GM18517 (cell line): ENCODE measurements at regions not wholly inside any gene's neighbourhood (a gene's known extent, or its start where the extent isn't known, plus 50 kb on each side); places are given as distances from the start of the nearest gene placed in this dataset.

Experiments used
- ATAC-seq: cut with Tn5 transposase; IDR thresholded peaks from one replicate; pipeline ENCODE4 v1.9.1; 2021; ENCODE audit warnings: mild to moderate bottlenecking, moderate library complexity; ENCODE audit not compliant: unreplicated experiment

- ATAC-seq = no peak
Observed at GRCh38 chr16:65991149-65991701, 375.3 kb upstream of the CDH5 start.

GRCh38 chr16:65989861-65990604 is 376.5 kb upstream of the CDH5 start:
- no peak for ATAC-seq

- ATAC-seq = no peak
Observed at GRCh38 chr16:65988024-65988595, 378.4 kb upstream of the CDH5 start.

GRCh38 chr16:65984296-65984695 is 382.2 kb upstream of the CDH5 start:
- ATAC-seq = no peak

DNA sequence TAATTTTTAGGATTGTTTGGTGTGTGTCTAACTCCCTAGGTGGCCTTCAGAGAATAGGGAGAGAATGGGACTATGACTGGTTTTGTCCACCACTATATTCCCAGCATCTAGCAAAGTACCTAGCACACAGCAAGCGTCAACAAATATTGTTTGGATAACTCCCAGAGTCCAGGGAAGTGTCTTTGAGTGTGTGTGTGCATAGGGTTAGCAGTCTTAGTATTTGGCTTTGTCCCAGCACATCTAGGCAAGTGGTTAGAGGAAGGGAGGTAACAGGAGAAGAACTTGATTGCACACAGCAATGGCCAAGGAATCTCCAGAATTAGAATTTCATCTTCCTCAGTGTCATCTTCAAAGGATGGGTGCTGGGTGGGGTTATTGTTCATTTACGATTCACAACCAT is 385.4 kb upstream of the CDH5 start:
- ATAC-seq = no peak

GRCh38 chr16:65975049-65975708 is 391.3 kb upstream of the CDH5 start:
- ATAC-seq = no peak

DNA sequence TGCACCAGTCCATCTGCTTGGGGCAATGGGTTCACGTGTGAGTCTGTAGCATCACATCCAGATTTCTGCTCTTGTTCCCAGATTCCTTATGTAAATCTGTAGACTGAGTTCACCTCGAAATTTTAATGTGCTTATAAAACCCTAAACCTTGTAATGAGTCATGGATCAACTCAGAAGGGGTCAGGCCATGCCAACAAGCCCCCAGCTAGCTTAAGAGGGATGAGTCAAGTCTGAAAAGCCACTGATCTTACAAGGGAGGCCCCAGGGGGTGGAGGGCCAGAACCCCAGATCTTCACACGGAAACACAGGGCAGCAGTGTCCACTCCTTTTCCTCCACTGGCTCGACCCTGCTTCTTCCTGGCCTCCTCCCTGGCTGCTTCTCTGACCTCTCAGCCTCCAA is 399.1 kb upstream of the CDH5 start:
- ATAC-seq = no peak

DNA sequence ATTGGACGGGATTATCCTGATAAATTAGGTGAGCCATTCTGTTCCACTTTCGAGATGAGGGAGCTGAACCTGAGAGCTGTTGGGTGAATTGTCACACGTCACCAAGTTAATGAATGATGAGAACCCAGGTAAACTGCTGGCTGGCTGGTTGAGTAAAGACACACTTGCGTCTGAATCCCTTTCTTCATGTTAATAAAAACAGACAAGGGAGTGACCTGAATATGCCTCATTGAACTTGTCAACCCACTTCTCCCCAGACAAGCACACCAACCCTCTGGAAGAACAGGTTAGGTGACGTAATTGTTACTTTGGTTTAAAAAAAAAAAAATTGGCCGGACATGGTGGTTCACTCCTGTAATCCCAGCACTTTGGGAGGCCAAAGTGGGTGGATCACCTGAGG is 400.9 kb upstream of the CDH5 start:
- ATAC-seq = no peak

DNA sequence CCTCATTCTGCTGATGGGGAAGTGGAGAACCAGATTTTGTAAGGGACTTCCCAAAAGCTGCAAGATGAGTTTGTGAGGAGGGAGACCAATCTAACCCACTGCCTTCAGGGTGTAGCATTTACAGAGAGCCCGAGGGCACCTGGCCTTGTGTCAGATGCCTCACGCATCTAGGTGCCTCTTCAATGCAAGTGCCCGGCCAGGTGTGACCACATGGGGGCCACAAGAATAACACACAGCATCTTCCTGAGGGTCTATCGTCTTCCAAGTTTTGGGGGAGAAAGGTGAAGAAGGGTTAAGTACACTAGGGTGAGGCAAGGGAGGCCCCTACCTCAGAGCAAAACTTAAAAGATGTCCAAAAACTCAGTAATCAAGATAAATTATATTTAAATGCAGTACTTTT is 401.7 kb upstream of the CDH5 start:
- ATAC-seq = no peak

DNA sequence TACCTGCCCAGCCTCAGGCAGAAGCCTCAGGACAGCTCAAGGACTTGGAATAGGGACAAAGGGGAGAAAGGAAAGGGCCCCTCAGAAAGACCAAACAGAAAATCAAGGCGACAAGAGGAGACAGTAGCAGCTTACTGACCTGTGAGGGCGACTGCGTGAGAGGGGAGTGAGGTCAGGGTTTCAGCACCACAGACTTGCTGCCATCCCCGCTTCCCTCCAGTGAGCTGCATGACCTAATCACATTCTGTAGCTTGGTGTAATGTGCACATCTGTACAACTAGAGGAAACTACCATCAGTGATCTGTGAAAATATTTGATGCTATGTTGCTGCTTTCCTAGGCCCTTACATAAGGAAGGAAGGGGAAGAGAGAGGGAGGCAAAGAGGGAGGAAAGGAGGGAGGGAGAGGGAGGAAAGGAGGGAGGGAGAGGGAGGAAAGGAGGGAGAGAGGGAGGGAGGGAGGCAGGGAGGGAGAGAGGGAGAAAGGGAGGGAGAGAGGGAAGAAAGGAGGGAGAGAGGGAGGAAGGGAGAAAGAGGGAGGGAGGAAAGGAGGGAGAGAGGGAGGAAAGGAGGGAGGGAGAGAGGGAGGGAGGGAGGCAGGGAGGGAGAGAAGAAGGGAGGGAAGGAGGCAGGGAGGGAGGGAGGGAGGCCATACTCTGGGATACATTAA is 404.9 kb upstream of the CDH5 start:
- ATAC-seq = no peak

GRCh38 chr16:65959983-65960382 is 406.5 kb upstream of the CDH5 start:
- no peak for ATAC-seq

GRCh38 chr16:65958086-65958485 is 408.4 kb upstream of the CDH5 start:
- no peak for ATAC-seq

DNA sequence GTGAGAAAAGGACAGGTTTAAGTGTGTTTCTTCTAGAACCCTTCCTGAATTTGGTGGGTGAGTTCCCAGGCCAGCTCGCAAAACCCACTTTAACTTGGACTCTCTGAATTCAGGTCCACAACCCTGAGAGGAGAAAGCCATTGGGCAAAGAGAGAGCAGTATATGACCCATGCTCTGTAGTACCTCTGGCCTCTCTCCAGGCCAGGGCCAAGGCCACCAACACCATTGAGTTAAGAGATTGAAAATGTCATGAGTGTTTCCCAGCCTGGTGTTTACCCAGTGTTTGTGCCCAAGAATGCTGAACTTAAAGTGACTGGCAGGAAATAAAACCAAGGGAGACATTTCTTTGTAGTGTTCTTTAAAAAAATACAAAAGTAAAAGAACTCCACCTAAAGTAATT is 410.4 kb upstream of the CDH5 start:
- no peak for ATAC-seq

DNA sequence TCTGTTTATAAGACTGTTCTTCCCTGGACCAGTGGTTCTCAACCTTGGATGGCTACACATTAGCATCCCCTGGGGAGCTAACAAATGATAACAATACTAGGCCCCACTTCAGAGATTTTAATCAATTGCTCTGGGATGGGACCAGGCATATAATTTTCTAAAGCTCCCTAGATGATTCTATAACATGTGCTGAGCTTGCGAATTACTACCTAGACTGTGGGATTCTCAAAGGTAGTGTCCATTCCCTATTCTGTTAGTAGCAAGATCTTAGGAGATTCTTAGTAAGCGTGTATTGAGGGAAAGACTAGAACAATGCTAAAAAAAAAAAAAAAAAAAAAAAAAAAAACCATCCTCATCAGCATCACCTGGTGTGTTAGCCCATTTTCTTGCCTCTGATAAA is 412.0 kb upstream of the CDH5 start:
- no peak for ATAC-seq

DNA sequence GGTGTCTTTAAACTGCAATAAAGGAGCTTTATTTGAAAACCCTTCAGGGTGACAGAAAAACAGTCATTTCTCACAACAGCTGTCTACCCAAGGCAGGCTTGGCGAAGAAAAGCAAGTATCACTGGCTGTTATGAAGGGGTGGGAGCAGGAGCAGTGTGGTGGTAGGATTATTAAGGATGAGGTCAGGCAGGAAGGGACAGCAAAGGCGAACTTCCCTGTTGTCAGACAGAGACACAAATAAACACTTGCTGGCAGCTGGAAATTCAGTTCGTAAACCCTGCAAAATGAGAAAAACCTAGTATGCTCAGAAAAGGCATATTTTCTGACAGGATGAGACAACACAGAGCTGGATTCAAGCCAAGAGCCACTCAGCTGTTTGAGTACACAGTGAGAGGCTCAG is 416.3 kb upstream of the CDH5 start:
- ATAC-seq = no peak

GRCh38 chr16:65948361-65948760 is 418.1 kb upstream of the CDH5 start:
- ATAC-seq = no peak

- ATAC-seq = no peak
Observed at GRCh38 chr16:65947951-65948350, 418.5 kb upstream of the CDH5 start.

GRCh38 chr16:65945493-65945892 is 421.0 kb upstream of the CDH5 start:
- ATAC-seq = no peak

- no peak for ATAC-seq
Observed at GRCh38 chr16:65944361-65944760, 422.1 kb upstream of the CDH5 start.

- ATAC-seq = no peak
Observed at GRCh38 chr16:65940711-65941110, 425.8 kb upstream of the CDH5 start.

- ATAC-seq = no peak
Observed at GRCh38 chr16:65938083-65938482, 428.4 kb upstream of the CDH5 start.

DNA sequence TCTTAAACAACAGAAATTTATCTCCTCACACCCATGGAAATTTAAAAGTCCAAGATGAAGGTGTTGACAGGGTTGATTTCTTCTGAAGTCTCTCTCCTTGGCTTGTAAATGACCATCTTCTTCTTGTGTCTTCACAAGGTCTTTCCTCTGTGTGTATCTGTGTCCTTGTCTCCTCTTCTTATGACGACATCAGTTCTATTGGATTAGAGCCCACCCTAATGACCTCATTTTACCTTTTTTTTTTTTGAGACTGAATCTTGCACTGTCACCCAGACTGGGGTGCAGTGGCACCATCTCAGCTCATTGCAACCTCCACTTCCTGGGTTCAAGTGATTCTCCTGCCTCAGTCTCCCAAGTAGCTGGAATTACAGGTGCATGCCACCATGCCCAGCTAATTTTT is 429.0 kb upstream of the CDH5 start:
- no peak for ATAC-seq
